ENCODE measurements at regions not wholly inside any gene's neighbourhood (a gene's known extent, or its start where the extent isn't known, plus 50 kb on each side); places are given as distances from the start of the nearest gene placed in this dataset.
A peak's percentile ranks its signal among the peaks of the same experiment; 100 is the strongest.

DNA sequence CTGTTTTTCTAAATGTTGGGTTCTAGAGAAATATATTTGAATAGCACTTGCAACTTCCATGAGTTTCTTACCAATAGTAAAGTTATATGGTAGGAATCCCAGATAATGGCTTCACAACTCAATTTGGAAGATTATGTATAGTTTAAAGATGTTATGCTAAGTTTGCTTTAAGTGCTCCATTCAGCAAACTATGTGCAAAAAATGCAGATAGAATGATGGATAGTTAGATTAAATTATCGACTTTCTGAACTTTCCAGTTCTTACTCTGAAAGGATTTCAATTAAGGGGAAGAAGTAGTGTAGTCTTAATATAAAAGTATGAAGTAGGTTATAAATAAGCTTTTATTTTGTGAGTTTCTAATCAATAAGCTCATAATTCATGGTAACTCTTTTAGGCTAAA lies 60.7 kb upstream of the NFKB1 start:
- Histone ChIP-seq H3K9ac (ENCODE audit: insufficient read length, low read depth) (no peak overlapping the region), H3K9me3 (ENCODE audit: insufficient read depth, low read length) (no peaks in the 10 kb centered on the region), H3K4me1 (ENCODE audit: insufficient read depth, insufficient read length) (no peaks in the 10 kb centered on the region), H3K27me3 (ENCODE audit: insufficient read depth, insufficient read length) (no peaks in the 10 kb centered on the region), H3K36me3 (ENCODE audit: insufficient read depth, insufficient read length, low read length) (no peaks in the 10 kb centered on the region), H3K4me3 (ENCODE audit: insufficient read length, low read depth) (no peak overlapping the region)
- TF ChIP-seq ZNF274 (IDR thresholded peaks at IDR 0.05; ENCODE audit: low read depth, low read length) (no peak), YY1 (IDR thresholded peaks at IDR 0.05; ENCODE audit: insufficient read depth, insufficient read length) (no peak), SUZ12 (IDR thresholded peaks at IDR 0.05; ENCODE audit: extremely low read depth, insufficient read depth, insufficient read length) (no peak)
- no peak for DNase-seq (ENCODE audit: low read depth, low spot score)

DNA sequence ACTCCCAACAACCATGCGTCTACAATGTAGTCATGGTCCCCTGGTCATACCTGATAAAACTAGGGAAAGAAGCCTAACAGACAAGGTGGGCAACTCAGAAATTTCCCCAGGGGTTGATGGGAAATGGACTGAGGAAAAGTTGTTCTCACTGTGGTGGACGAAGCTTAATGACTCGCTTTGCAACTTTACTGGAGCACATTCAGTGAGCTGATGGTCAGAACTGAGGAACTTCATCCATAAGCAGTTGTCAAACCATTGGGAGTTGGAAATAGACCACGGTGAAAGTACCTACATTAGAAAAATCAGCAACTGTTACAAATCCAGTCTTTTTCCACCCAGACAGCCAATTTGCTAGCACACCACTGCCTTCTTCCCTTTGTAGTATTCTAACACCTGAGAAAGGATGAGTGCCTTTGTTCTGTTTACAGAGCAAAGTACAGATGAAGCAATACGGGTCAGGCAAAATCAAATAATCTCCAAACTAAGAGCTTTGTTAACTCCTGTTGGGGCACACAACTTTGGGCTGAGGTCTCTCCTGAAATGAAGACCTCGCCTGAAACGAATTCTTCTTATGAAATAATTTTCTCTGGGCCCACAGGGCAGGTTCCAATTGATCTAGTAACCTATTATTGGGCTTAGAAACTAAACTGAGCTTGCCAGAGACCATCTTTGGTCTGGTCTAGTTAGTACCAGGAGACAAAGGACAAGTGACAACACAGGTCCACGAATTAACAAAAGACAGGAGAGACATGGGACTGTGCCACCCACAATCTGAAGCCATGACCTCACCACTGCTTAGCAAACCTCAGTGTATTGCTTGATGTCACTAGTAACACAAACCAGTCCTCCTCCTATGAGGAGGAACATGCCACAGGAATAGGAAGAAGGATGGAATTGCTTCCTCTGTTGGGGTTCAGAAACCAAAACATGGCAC lies 58.9 kb upstream of the NFKB1 start:
- H3K4me3 ChIP-seq (ENCODE audit: insufficient read length, low read depth), result no peak overlapping the region
- TF ChIP-seq YY1 (IDR thresholded peaks at IDR 0.05; ENCODE audit: insufficient read depth, insufficient read length) (no peak), ZNF274 (IDR thresholded peaks at IDR 0.05; ENCODE audit: low read depth, low read length) (no peak), SUZ12 (IDR thresholded peaks at IDR 0.05; ENCODE audit: extremely low read depth, insufficient read depth, insufficient read length) (no peak)
- H3K9ac ChIP-seq (ENCODE audit: insufficient read length, low read depth), result no peak overlapping the region
- no peak for DNase-seq (ENCODE audit: low read depth, low spot score)
- no peaks in the 10 kb centered on the region for H3K27me3 ChIP-seq (ENCODE audit: insufficient read depth, insufficient read length)
- no peaks in the 10 kb centered on the region for H3K4me1 ChIP-seq (ENCODE audit: insufficient read depth, insufficient read length)
- H3K9me3 ChIP-seq (ENCODE audit: insufficient read depth, low read length), result no peaks in the 10 kb centered on the region
- no peaks in the 10 kb centered on the region for H3K36me3 ChIP-seq (ENCODE audit: insufficient read depth, insufficient read length, low read length)

DNA sequence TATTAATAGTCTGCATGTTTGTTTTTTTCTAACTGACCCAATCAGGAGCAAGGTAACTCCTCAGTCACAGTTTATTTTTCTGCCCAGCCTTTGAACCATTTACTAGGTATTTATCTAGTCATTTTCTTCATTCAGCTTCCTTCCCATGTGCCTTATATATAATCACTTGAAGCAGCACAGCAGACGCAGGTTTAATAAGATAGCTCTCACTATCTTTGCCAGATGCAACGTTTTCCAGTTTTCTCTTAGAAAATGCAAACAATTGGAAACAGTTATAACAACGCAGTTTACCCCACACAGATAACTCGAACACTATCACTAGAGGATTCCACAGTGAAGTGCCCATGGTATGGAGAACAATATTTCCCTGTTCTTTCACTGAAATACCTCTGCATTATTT lies 56.4 kb upstream of the NFKB1 start:
- TF ChIP-seq SUZ12 (IDR thresholded peaks at IDR 0.05; ENCODE audit: extremely low read depth, insufficient read depth, insufficient read length), result no peak
- TF ChIP-seq YY1 (IDR thresholded peaks at IDR 0.05; ENCODE audit: insufficient read depth, insufficient read length), result no peak
- no peak for TF ChIP-seq ZNF274 (IDR thresholded peaks at IDR 0.05; ENCODE audit: low read depth, low read length)
- DNase-seq (ENCODE audit: low read depth, low spot score), result no peak
- no peak overlapping the region for H3K4me3 ChIP-seq (ENCODE audit: insufficient read length, low read depth)
- no peaks in the 10 kb centered on the region for H3K27me3 ChIP-seq (ENCODE audit: insufficient read depth, insufficient read length)
- H3K4me1 ChIP-seq (ENCODE audit: insufficient read depth, insufficient read length), result no peaks in the 10 kb centered on the region
- no peaks in the 10 kb centered on the region for H3K36me3 ChIP-seq (ENCODE audit: insufficient read depth, insufficient read length, low read length)
- H3K9ac ChIP-seq (ENCODE audit: insufficient read length, low read depth), result no peak overlapping the region
- H3K9me3 ChIP-seq (ENCODE audit: insufficient read depth, low read length), result no peaks in the 10 kb centered on the region

DNA sequence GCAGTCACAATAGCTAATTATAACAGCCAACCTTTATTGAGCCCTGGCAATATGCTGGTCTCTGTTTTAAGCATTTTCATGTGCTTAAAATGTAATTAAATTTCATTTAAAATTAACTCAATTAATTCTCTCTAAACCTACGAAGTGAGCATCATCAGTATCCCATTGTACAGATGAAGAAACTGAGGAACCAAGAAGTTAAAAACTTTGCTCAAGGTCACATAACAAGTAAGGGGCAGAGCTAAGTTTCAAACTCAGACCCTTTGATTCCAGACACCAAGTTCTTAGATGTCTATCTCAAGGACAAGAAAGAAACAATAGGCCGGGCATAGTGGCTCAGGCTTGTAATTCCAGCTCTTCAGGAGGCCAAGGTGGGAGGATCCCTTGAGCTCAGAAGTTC lies 55.9 kb upstream of the NFKB1 start:
- TF ChIP-seq SUZ12 (IDR thresholded peaks at IDR 0.05; ENCODE audit: extremely low read depth, insufficient read depth, insufficient read length), result no peak
- TF ChIP-seq YY1 (IDR thresholded peaks at IDR 0.05; ENCODE audit: insufficient read depth, insufficient read length), result no peak
- no peak for TF ChIP-seq ZNF274 (IDR thresholded peaks at IDR 0.05; ENCODE audit: low read depth, low read length)
- Histone ChIP-seq H3K9ac (ENCODE audit: insufficient read length, low read depth) (no peak overlapping the region), H3K9me3 (ENCODE audit: insufficient read depth, low read length) (no peaks in the 10 kb centered on the region), H3K4me3 (ENCODE audit: insufficient read length, low read depth) (no peak overlapping the region), H3K36me3 (ENCODE audit: insufficient read depth, insufficient read length, low read length) (no peaks in the 10 kb centered on the region), H3K27me3 (ENCODE audit: insufficient read depth, insufficient read length) (no peaks in the 10 kb centered on the region), H3K4me1 (ENCODE audit: insufficient read depth, insufficient read length) (no peaks in the 10 kb centered on the region)
- DNase-seq (ENCODE audit: low read depth, low spot score), result no peak

DNA sequence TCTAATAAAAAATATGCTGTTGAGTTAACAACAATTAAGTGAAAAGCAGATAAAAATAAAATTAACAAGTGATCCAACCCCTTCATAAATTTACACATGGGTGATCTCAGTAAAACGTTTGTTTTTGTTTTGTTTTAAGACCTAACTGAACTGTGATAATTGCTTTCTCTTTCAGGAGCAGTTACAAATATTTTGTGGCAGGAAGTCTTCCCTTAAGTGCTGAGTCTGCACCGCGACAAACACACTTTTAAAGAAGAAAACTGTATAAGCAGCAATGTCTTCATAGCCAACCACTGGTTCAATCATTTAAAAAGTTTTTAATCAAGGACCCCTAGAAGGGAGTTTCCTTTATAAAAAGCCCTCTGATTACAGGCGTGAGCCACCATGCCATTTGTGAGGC lies 53.7 kb upstream of the NFKB1 start:
- Histone ChIP-seq H3K9me3 (ENCODE audit: insufficient read depth, low read length) (no peaks in the 10 kb centered on the region), H3K9ac (ENCODE audit: insufficient read length, low read depth) (no peak overlapping the region), H3K27me3 (ENCODE audit: insufficient read depth, insufficient read length) (no peaks in the 10 kb centered on the region), H3K36me3 (ENCODE audit: insufficient read depth, insufficient read length, low read length) (no peaks in the 10 kb centered on the region), H3K4me1 (ENCODE audit: insufficient read depth, insufficient read length) (no peaks in the 10 kb centered on the region), H3K4me3 (ENCODE audit: insufficient read length, low read depth) (no peak overlapping the region)
- DNase-seq (ENCODE audit: low read depth, low spot score), result no peak
- TF ChIP-seq SUZ12 (IDR thresholded peaks at IDR 0.05; ENCODE audit: extremely low read depth, insufficient read depth, insufficient read length) (no peak), YY1 (IDR thresholded peaks at IDR 0.05; ENCODE audit: insufficient read depth, insufficient read length) (no peak), ZNF274 (IDR thresholded peaks at IDR 0.05; ENCODE audit: low read depth, low read length) (no peak)

DNA sequence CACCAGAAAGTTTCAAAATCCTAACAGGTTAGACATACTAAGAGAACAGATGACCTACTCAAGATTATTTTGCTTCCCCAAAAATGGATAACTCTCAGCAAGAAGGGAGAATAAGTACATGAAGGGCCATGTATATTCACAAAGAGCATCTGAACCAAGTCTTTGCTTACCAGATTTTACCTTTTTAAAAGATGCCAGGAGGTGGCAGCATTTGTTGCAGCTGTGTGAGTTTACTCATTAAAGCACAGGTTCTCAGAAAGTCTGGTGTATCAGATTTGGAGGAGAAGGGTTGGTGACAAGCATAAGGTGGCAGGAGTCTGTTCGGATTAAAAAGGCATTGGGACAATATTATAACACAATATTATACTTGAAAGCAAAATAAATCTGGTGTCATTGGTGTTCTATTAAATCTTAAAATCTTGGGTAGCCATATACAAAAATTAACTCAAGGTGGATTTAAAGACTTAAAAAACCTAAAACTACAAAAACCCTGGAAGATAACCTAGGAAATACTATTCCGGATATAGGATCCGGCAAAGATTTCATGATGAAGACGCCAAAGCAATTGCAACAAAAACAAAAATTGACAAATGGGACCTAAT lies 51.3 kb upstream of the NFKB1 start:
- Histone ChIP-seq H3K36me3 (ENCODE audit: insufficient read depth, insufficient read length, low read length) (no peaks in the 10 kb centered on the region), H3K9ac (ENCODE audit: insufficient read length, low read depth) (no peak overlapping the region), H3K4me3 (ENCODE audit: insufficient read length, low read depth) (no peak overlapping the region), H3K4me1 (ENCODE audit: insufficient read depth, insufficient read length) (no peaks in the 10 kb centered on the region), H3K27me3 (ENCODE audit: insufficient read depth, insufficient read length) (no peaks in the 10 kb centered on the region), H3K9me3 (ENCODE audit: insufficient read depth, low read length) (no peaks in the 10 kb centered on the region)
- TF ChIP-seq SUZ12 (IDR thresholded peaks at IDR 0.05; ENCODE audit: extremely low read depth, insufficient read depth, insufficient read length) (no peak), YY1 (IDR thresholded peaks at IDR 0.05; ENCODE audit: insufficient read depth, insufficient read length) (no peak), ZNF274 (IDR thresholded peaks at IDR 0.05; ENCODE audit: low read depth, low read length) (no peak)
- DNase-seq (ENCODE audit: low read depth, low spot score), result peak; percentile 32

DNA sequence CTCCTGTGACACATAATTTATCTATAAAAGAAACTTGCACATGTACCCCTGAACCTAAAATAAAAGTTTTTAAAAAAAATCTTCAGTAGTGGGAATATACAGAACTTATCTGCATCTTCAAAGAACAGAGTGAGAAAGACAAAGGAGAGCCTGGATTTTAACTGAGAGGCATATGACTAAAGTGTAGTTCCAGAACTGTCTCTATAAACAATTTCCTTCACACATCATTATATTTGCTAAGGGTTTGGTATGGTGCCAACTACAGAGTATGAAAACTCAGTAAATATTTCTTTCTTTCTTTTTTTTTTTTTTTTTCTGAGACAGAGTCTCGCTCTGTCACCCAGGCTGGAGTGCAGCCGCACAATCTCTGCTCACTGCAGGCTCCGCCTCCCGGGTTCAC lies 49.9 kb upstream of the NFKB1 start:
- Histone ChIP-seq H3K36me3 (ENCODE audit: insufficient read depth, insufficient read length, low read length) (no peaks in the 10 kb centered on the region), H3K9me3 (ENCODE audit: insufficient read depth, low read length) (no peaks in the 10 kb centered on the region), H3K4me1 (ENCODE audit: insufficient read depth, insufficient read length) (no peaks in the 10 kb centered on the region), H3K4me3 (ENCODE audit: insufficient read length, low read depth) (no peak overlapping the region), H3K27me3 (ENCODE audit: insufficient read depth, insufficient read length) (no peaks in the 10 kb centered on the region), H3K9ac (ENCODE audit: insufficient read length, low read depth) (no peak overlapping the region)
- no peak for DNase-seq (ENCODE audit: low read depth, low spot score)
- TF ChIP-seq YY1 (IDR thresholded peaks at IDR 0.05; ENCODE audit: insufficient read depth, insufficient read length), result no peak
- TF ChIP-seq ZNF274 (IDR thresholded peaks at IDR 0.05; ENCODE audit: low read depth, low read length), result no peak
- TF ChIP-seq SUZ12 (IDR thresholded peaks at IDR 0.05; ENCODE audit: extremely low read depth, insufficient read depth, insufficient read length), result no peak

Data from NT2/D1 (cell line).